H1 (cell line): ENCODE measurements at regions not wholly inside any gene's neighbourhood (a gene's known extent, or its start where the extent isn't known, plus 50 kb on each side); places are given as distances from the start of the nearest gene placed in this dataset.

Source experiments
- ATF3 ChIP-seq: IDR thresholded peaks from 2 replicates; pipeline ENCODE4 v1.6.1; 2011; ENCODE audit warnings: low read depth, mild to moderate bottlenecking, low read length; ENCODE audit not compliant: insufficient read depth
- E2F6 ChIP-seq: IDR thresholded peaks from 2 replicates; pipeline ENCODE4 v1.6.1; 2012; ENCODE audit warnings: inconsistent platforms
- POLR2A ChIP-seq, 2 experiments: IDR thresholded peaks; 1 replicate in 1 of 2; 2 replicates in 1 of 2; pipeline ENCODE4 v1.6.1; 2011; ENCODE audit warnings: low read depth in 2 of 2, low read length in 2 of 2, mild to moderate bottlenecking in 2 of 2; ENCODE audit errors: control extremely low read depth in 1 of 2
- RAD21 ChIP-seq, 2 experiments: IDR thresholded peaks in 1 of 2; conservative IDR thresholded peaks in 1 of 2; 2 replicates each; pipeline ENCODE4 v1.6.1; 2011; ENCODE audit warnings: low read depth in 2 of 2, low read length in 2 of 2, improper control_type of control experiment in 1 of 2, inconsistent platforms in 1 of 2, mild to moderate bottlenecking in 1 of 2, moderate library complexity in 1 of 2
- TBP ChIP-seq: IDR thresholded peaks from 2 replicates; pipeline ENCODE4 v1.6.1; 2011; ENCODE audit warnings: low read depth, low read length, improper control_type of control experiment

GRCh38 chrX:4963432-4963831 is 1250.0 kb upstream of the PRKX start:
- TF ChIP-seq TBP: no peak
- TF ChIP-seq ATF3: no peak
- no peak for TF ChIP-seq RAD21 (IDR thresholded peaks at IDR 0.05 in 1 of 2, conservative IDR thresholded peaks at IDR 0.05 in 1 of 2; ENCODE audit: low read depth in 2 of 2, low read length in 2 of 2)
- TF ChIP-seq POLR2A (IDR thresholded peaks at IDR 0.05; ENCODE audit: control extremely low read depth in 1 of 2, low read depth in 2 of 2, low read length in 2 of 2): no peak
- TF ChIP-seq E2F6: no peak
